ENCODE measurements at regions not wholly inside any gene's neighbourhood (a gene's known extent, or its start where the extent isn't known, plus 50 kb on each side); places are given as distances from the start of the nearest gene placed in this dataset.
"Not testable (repeated sequence)": the region's sequence is repeated elsewhere in the genome, so short reads cannot be mapped to it uniquely, and the experiment has no call there.

DNA sequence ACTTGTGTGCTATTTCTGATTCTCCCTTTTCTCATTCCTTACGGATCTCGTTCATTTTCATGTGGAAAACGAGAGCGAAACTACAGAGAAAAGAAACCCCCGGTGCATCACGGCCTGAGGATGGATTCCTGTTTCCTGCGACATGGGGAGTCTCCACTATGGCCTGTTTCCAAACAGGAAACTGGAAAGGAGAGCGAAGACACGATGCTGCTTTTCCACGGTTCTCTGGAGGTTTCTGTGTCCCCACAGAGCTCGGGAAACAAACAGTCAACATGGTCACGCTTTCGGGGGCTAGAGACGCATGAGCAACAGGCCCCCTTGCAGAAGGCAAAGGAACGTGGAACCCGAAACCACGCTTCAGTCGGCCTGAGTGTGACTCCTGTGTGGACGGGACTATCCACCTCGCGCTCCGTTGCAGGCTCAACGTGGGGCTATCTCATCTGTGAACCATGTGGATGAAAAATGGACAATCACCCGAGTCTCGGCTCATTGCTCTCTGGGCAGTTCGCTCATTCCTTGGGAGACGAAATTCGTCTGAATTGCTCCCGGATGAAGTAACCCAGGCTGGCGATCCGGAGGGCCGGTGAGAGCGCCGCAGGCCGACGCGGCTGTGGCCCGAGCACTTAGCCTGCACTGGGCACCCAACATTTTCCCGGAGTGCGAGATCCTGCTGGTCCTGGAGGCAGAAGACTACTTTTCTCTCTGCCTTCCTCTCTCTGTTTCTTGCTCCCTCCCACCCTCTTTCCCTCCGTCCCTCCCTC is 3923.2 kb upstream of the OR11H1 start:
- TF ChIP-seq MYC (IDR thresholded peaks at IDR 0.05; ENCODE audit: low read depth, low read length); POLR2A (IDR thresholded peaks at IDR 0.05; ENCODE audit: extremely low read depth, insufficient read length): not testable (repeated sequence)
- TF ChIP-seq, protein P1, sequence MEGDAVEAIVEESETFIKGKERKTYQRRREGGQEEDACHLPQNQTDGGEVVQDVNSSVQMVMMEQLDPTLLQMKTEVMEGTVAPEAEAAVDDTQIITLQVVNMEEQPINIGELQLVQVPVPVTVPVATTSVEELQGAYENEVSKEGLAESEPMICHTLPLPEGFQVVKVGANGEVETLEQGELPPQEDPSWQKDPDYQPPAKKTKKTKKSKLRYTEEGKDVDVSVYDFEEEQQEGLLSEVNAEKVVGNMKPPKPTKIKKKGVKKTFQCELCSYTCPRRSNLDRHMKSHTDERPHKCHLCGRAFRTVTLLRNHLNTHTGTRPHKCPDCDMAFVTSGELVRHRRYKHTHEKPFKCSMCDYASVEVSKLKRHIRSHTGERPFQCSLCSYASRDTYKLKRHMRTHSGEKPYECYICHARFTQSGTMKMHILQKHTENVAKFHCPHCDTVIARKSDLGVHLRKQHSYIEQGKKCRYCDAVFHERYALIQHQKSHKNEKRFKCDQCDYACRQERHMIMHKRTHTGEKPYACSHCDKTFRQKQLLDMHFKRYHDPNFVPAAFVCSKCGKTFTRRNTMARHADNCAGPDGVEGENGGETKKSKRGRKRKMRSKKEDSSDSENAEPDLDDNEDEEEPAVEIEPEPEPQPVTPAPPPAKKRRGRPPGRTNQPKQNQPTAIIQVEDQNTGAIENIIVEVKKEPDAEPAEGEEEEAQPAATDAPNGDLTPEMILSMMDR (IDR thresholded peaks at IDR 0.05; ENCODE audit: low read depth, low read length), result not testable (repeated sequence)
- TF ChIP-seq, protein P2, sequence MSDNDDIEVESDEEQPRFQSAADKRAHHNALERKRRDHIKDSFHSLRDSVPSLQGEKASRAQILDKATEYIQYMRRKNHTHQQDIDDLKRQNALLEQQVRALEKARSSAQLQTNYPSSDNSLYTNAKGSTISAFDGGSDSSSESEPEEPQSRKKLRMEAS (IDR thresholded peaks at IDR 0.05; ENCODE audit: low read depth, low read length), result not testable (repeated sequence)
